HL-60 (cell line): ENCODE measurements at regions not wholly inside any gene's neighbourhood (a gene's known extent, or its start where the extent isn't known, plus 50 kb on each side); places are given as distances from the start of the nearest gene placed in this dataset.

Experiments
- DNase-seq, 2 experiments: peaks; one replicate each; pipeline ENCODE4 v3.0.0-alpha.2; 2010 to 2020; ENCODE audit warnings: low read depth in 1 of 2, low spot score in 1 of 2
- H3K27ac ChIP-seq: fragments of 250-450 bp; sonication (Bioruptor Pico); replicated peaks from 2 replicates; pipeline ENCODE4 v1.5.1; 2020; ENCODE audit warnings: mild to moderate bottlenecking, moderate library complexity
- H3K27me3 ChIP-seq: fragments of 250-450 bp; sonication (Bioruptor Pico); 2 replicates; pipeline ENCODE4 v1.5.1; 2021; ENCODE audit warnings: mild to moderate bottlenecking, moderate library complexity; ENCODE audit not compliant: insufficient read depth, poor library complexity, severe bottlenecking
- H3K4me3 ChIP-seq: replicated peaks from 2 replicates; pipeline ENCODE4 v1.5.1; 2011; ENCODE audit warnings: mild to moderate bottlenecking, control low read depth, low read length; ENCODE audit not compliant: insufficient read depth
- CTCF ChIP-seq: IDR thresholded peaks from one replicate; pipeline ENCODE4 v1.5.1; 2011; ENCODE audit warnings: low read length, control low read depth, inconsistent platforms; ENCODE audit not compliant: insufficient read depth
- GABPA ChIP-seq: IDR thresholded peaks from 2 replicates; pipeline ENCODE4 v1.6.1; 2012; ENCODE audit warnings: low read depth
- POLR2AphosphoS5 ChIP-seq: IDR thresholded peaks from 2 replicates; pipeline ENCODE4 v1.6.1; 2012; ENCODE audit warnings: low read depth
- SPI1 ChIP-seq: IDR thresholded peaks from 2 replicates; pipeline ENCODE4 v1.6.1; 2012; ENCODE audit warnings: low read depth, mild to moderate bottlenecking, borderline replicate concordance
- TF ChIP-seq, protein P1 (sequence below): IDR thresholded peaks from 2 replicates; pipeline ENCODE4 v1.6.1; 2012; ENCODE audit warnings: low read depth; ENCODE audit not compliant: insufficient replicate concordance

- Histone ChIP-seq H3K27me3 (no peaks in the 10 kb centered on the region), H3K27ac (no peak overlapping the region), H3K4me3 (no peak overlapping the region)
- TF ChIP-seq CTCF: peak; percentile 61
- TF ChIP-seq, protein P1, sequence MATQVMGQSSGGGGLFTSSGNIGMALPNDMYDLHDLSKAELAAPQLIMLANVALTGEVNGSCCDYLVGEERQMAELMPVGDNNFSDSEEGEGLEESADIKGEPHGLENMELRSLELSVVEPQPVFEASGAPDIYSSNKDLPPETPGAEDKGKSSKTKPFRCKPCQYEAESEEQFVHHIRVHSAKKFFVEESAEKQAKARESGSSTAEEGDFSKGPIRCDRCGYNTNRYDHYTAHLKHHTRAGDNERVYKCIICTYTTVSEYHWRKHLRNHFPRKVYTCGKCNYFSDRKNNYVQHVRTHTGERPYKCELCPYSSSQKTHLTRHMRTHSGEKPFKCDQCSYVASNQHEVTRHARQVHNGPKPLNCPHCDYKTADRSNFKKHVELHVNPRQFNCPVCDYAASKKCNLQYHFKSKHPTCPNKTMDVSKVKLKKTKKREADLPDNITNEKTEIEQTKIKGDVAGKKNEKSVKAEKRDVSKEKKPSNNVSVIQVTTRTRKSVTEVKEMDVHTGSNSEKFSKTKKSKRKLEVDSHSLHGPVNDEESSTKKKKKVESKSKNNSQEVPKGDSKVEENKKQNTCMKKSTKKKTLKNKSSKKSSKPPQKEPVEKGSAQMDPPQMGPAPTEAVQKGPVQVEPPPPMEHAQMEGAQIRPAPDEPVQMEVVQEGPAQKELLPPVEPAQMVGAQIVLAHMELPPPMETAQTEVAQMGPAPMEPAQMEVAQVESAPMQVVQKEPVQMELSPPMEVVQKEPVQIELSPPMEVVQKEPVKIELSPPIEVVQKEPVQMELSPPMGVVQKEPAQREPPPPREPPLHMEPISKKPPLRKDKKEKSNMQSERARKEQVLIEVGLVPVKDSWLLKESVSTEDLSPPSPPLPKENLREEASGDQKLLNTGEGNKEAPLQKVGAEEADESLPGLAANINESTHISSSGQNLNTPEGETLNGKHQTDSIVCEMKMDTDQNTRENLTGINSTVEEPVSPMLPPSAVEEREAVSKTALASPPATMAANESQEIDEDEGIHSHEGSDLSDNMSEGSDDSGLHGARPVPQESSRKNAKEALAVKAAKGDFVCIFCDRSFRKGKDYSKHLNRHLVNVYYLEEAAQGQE: no peak
- DNase-seq: peak; percentile 22 to 63
Measured at GRCh38 chr15:92521624-92522008, 127.9 kb downstream of the ST8SIA2 start.

- Histone ChIP-seq H3K27ac (no peak overlapping the region), H3K4me3 (no peak overlapping the region), H3K27me3 (no peaks in the 10 kb centered on the region)
- DNase-seq: no peak
- TF ChIP-seq POLR2AphosphoS5 (no peak), SPI1 (no peak), GABPA (no peak), CTCF (no peak)
- TF ChIP-seq, protein P1: no peak
Measured at GRCh38 chr15:92520914-92521623, 127.4 kb downstream of the ST8SIA2 start.

DNA sequence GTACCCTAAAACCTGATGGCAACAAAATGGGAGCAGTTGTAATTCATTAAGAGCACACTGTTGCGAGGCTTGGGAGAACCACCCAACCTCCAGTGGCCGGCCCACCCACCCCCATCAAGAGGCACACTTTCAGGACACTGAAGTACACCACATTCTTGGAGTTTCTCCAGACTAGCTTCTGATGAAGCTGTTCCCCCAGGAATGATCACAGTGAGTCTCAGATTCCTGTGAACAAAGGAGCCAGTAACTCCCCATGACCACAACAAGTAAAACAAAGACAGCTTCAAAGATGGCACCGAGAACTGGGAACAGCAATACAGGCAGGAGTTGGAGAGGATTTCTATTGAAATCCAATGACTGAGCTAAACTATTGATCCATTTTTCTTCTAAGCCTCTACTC, 126.0 kb downstream of the ST8SIA2 start:
- no peak for DNase-seq
- H3K27ac ChIP-seq: no peak overlapping the region
- no peak overlapping the region for H3K4me3 ChIP-seq
- TF ChIP-seq, protein P1: no peak
- TF ChIP-seq POLR2AphosphoS5: no peak
- no peak for TF ChIP-seq SPI1
- no peak for TF ChIP-seq GABPA
- TF ChIP-seq CTCF: no peak
- no peaks in the 10 kb centered on the region for H3K27me3 ChIP-seq
